ENCODE measurements at regions not wholly inside any gene's neighbourhood (a gene's known extent, or its start where the extent isn't known, plus 50 kb on each side); places are given as distances from the start of the nearest gene placed in this dataset.

DNA sequence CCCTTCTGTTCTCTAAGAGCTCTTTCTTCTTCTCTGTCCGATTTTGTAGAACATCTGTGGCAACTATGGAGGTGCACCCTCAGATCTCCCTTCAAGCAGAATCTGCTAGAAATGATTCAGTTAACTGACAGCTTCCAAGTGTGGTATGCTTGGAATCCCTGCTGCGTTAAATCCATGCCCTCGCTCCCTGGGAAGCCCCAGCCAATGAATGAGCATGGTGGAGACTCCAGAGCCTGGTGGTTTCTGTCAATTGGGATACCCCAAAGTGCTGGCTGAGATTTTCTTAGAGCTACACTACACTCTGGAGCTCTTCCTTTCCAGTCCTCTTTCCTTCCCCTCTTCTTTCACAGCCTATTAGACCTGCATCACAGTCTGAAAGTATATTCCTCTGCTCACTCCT is 116.3 kb upstream of the C1orf21 start:
- no peak for TF ChIP-seq RFX5 (IDR thresholded peaks at IDR 0.05; ENCODE audit: low read depth, low read length)
- TF ChIP-seq CTCF (conservative IDR thresholded peaks at IDR 0.05; ENCODE audit: low read depth, low read length): no peak
- no peak for TF ChIP-seq CHD1 (IDR thresholded peaks at IDR 0.05; ENCODE audit: low read depth, low read length)
- no peak for TF ChIP-seq RCOR1 (IDR thresholded peaks at IDR 0.05; ENCODE audit: insufficient replicate concordance, low read length)
- no peak for TF ChIP-seq USF2 (IDR thresholded peaks at IDR 0.05; ENCODE audit: low read depth, low read length)
- TF ChIP-seq CEBPB (IDR thresholded peaks at IDR 0.05; ENCODE audit: low read depth, low read length): no peak
- TF ChIP-seq FOS (IDR thresholded peaks at IDR 0.05; ENCODE audit: low read depth, low read length): no peak
- TF ChIP-seq NFE2L2 (IDR thresholded peaks at IDR 0.05; ENCODE audit: low read depth, low read length): no peak
- no peak for TF ChIP-seq SMC3 (IDR thresholded peaks at IDR 0.05; ENCODE audit: low read depth, low read length)
- no TSS peak for BruUV-seq (replicated peaks)
- ATAC-seq (ENCODE audit: low read depth): peak; percentile 63

More for the DNA sequence above, 116.3 kb upstream of the C1orf21 start:
- in situ Hi-C loops (cut with MboI; ENCODE audit: low sequenced_read_pairs) (no loop called here), dilution Hi-C loops (cut with HindIII; ENCODE audit: low sequenced_read_pairs, unreplicated experiment) (no loop called here), intact Hi-C loops (cut with micrococcal nuclease) (no loop called here)
- Histone ChIP-seq H4K5ac (ENCODE audit: low read depth, low read length) (no peak overlapping the region), H3K4me2 (ENCODE audit: low read depth, low read length) (no peak overlapping the region), H3K9me1 (ENCODE audit: insufficient read depth, low read length) (no peaks in the 10 kb centered on the region), H3K4ac (ENCODE audit: low read depth, low read length) (no peak overlapping the region), H2BK120ac (ENCODE audit: low read depth, low read length) (no peak overlapping the region), H3K18ac (ENCODE audit: low read depth, low read length) (no peak overlapping the region), H3K14ac (replicated peaks; ENCODE audit: low read depth, low read length) (no peak overlapping the region), H3K9me3 (ENCODE audit: control insufficient read depth, insufficient read depth, low read length) (no peaks in the 10 kb centered on the region), H3K27me3 (ENCODE audit: control insufficient read depth, insufficient read depth, low read length) (no peaks in the 10 kb centered on the region), H2AK5ac (ENCODE audit: low read depth, low read length) (no peak overlapping the region), H4K8ac (ENCODE audit: low read depth in 2 of 2, low read length in 2 of 2) (no peak overlapping the region), H4K91ac (ENCODE audit: insufficient read depth, low read depth, low read length) (no peak overlapping the region), H2BK5ac (ENCODE audit: low read depth, low read length, poor library complexity, severe bottlenecking) (no peak overlapping the region), H3K27ac (ENCODE audit: insufficient read depth, low read length) (no peak overlapping the region), H3K79me1 (ENCODE audit: low read depth in 1 of 2, low read length in 2 of 2) (no peaks in the 10 kb centered on the region), H3K4me3 (ENCODE audit: insufficient read depth, low read depth, low read length) (no peak overlapping the region), H3K36me3 (ENCODE audit: control insufficient read depth, insufficient read depth, low read length) (no peaks in the 10 kb centered on the region), H3K9ac (ENCODE audit: low read depth, low read length) (no peak overlapping the region), H4K20me1 (ENCODE audit: insufficient read depth, low read length) (no peaks in the 10 kb centered on the region), H3K4me1 (ENCODE audit: control insufficient read depth, insufficient read depth, low read length) (peaks cover 5% of the 10 kb centered on the region; the same call in 1 of the 2 replicates), H2AFZ (replicated peaks; ENCODE audit: low read length, poor library complexity) (peak overlapping the region; percentile 11), H2BK15ac (ENCODE audit: low read depth, low read length) (no peak overlapping the region), H2BK20ac (ENCODE audit: low read depth, low read length) (no peak overlapping the region), H2AK9ac (replicated peaks; ENCODE audit: low read depth, low read length, poor library complexity) (no peak overlapping the region), H3K23ac (ENCODE audit: low read depth, low read length) (no peak overlapping the region), H3K56ac (ENCODE audit: extremely low read depth, insufficient read depth, low read length) (no peak overlapping the region)
- no CpG with 5 or more reads among the region's 3 CpGs for WGBS, 2 experiments (ENCODE audit: extremely low coverage in 2 of 2, insufficient read length in 1 of 2)
- ChIA-PET CTCF (interaction anchor here (1.0 kb wide), 1 partner anchor 13 kb away, joined by 3 read pairs; no protein-coding TSS in a partner anchor), POLR2A (ENCODE audit: unreplicated experiment) (interaction anchor here (0.6 kb wide), 1 partner anchor 13 kb away, joined by 4 read pairs; no protein-coding TSS in a partner anchor)
- DNase-seq: peak; percentile 20
